ENCODE measurements at regions not wholly inside any gene's neighbourhood (a gene's known extent, or its start where the extent isn't known, plus 50 kb on each side); places are given as distances from the start of the nearest gene placed in this dataset.

GRCh38 chr1:55428231-55428630 lies 213.1 kb upstream of the USP24 start (continued):
- no peak for TF ChIP-seq IRF4 (IDR thresholded peaks at IDR 0.05; ENCODE audit: low read depth, low read length)
- no peak for TF ChIP-seq WRNIP1 (IDR thresholded peaks at IDR 0.05; ENCODE audit: borderline replicate concordance, low read depth, low read length)
- TF ChIP-seq RELA (IDR thresholded peaks at IDR 0.05; ENCODE audit: borderline replicate concordance, partially characterized antibody), result no peak

DNA sequence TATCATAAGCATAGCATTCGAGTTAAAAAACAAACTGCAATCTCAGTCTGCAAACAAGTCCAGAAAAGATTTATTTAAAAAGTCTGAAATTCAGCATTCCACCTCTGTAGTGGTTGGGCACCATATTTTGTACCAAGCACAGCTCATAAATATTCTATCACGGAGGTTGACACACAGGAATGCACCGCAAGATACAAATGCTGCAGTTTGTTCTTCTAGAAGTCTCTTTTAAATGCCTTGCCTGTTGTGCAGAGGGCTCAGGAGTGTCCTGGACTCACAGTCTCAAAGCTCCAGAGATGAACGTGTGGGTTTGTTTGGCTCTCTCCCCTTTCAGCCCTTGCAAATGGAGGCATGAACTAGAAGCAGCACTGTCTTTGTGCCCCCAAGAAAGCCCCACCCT lies 212.4 kb upstream of the USP24 start:
- no peak overlapping the region for H3K27ac ChIP-seq (ENCODE audit: control insufficient read depth, insufficient read depth)
- ATAC-seq (no peak), FAIRE-seq (no peak), DNase-seq (ENCODE audit: low read depth, low spot score) (no peak)
- H3K4me1 ChIP-seq (ENCODE audit: control insufficient read depth, insufficient read depth, low read length), result no peaks in the 10 kb centered on the region
- TF ChIP-seq, protein P1, sequence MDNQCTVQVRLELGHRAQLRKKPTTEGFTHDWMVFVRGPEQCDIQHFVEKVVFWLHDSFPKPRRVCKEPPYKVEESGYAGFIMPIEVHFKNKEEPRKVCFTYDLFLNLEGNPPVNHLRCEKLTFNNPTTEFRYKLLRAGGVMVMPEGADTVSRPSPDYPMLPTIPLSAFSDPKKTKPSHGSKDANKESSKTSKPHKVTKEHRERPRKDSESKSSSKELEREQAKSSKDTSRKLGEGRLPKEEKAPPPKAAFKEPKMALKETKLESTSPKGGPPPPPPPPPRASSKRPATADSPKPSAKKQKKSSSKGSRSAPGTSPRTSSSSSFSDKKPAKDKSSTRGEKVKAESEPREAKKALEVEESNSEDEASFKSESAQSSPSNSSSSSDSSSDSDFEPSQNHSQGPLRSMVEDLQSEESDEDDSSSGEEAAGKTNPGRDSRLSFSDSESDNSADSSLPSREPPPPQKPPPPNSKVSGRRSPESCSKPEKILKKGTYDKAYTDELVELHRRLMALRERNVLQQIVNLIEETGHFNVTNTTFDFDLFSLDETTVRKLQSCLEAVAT (IDR thresholded peaks at IDR 0.05), result no peak
- TF ChIP-seq CBFB (IDR thresholded peaks at IDR 0.05; ENCODE audit: low read depth) (no peak), MTA3 (IDR thresholded peaks at IDR 0.05; ENCODE audit: borderline replicate concordance, low read length) (no peak), CUX1 (IDR thresholded peaks at IDR 0.05; ENCODE audit: insufficient replicate concordance, low read depth, low read length) (no peak), ELK1 (IDR thresholded peaks at IDR 0.05; ENCODE audit: low read depth, low read length) (no peak)
- TF ChIP-seq, protein P2, sequence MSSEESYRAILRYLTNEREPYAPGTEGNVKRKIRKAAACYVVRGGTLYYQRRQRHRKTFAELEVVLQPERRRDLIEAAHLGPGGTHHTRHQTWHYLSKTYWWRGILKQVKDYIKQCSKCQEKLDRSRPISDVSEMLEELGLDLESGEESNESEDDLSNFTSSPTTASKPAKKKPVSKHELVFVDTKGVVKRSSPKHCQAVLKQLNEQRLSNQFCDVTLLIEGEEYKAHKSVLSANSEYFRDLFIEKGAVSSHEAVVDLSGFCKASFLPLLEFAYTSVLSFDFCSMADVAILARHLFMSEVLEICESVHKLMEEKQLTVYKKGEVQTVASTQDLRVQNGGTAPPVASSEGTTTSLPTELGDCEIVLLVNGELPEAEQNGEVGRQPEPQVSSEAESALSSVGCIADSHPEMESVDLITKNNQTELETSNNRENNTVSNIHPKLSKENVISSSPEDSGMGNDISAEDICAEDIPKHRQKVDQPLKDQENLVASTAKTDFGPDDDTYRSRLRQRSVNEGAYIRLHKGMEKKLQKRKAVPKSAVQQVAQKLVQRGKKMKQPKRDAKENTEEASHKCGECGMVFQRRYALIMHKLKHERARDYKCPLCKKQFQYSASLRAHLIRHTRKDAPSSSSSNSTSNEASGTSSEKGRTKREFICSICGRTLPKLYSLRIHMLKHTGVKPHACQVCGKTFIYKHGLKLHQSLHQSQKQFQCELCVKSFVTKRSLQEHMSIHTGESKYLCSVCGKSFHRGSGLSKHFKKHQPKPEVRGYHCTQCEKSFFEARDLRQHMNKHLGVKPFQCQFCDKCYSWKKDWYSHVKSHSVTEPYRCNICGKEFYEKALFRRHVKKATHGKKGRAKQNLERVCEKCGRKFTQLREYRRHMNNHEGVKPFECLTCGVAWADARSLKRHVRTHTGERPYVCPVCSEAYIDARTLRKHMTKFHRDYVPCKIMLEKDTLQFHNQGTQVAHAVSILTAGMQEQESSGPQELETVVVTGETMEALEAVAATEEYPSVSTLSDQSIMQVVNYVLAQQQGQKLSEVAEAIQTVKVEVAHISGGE (CRISPR knock-in tag; IDR thresholded peaks at IDR 0.05), result no peak
- intact Hi-C loops (cut with micrococcal nuclease; ENCODE audit: unreplicated experiment) (no loop called here), in situ Hi-C loops (cut with MboI) (no loop called here)
- H3K4me3 ChIP-seq, result no peak overlapping the region
- H3K9me3 ChIP-seq (replicated peaks; ENCODE audit: control insufficient read depth, insufficient read depth, low read length), result no peaks in the 10 kb centered on the region
- H4K20me1 ChIP-seq (ENCODE audit: control insufficient read depth, insufficient read depth), result no peaks in the 10 kb centered on the region
- ChIA-PET CTCF (no interaction called here), RAD21 (ENCODE audit: unreplicated experiment) (no interaction called here), SMC1A (ENCODE audit: uncharacterized antibody, unreplicated experiment) (no interaction called here), POLR2A (no interaction called here)
- no peak overlapping the region for H3K4me2 ChIP-seq (ENCODE audit: control insufficient read depth, insufficient read depth)
- peaks cover 0 to 1% of the 10 kb centered on the region in 2 experiments; a peak in 1 of 4 replicates for H3K27me3 ChIP-seq (replicated peaks in 1 of 2; ENCODE audit: control insufficient read depth in 2 of 2, insufficient read depth in 2 of 2, low read length in 1 of 2)
- H3K36me3 ChIP-seq (ENCODE audit: control insufficient read depth in 2 of 2, insufficient read depth in 2 of 2, low read length in 1 of 2), result no peaks in the 10 kb centered on the region
- no TSS peak for BruUV-seq (replicated peaks)
- 0% methylated on average over 4 of the region's 4 CpGs for WGBS (ENCODE audit: insufficient coverage, insufficient replicate concordance, low lambda C conversion rate, missing lambda C conversion rate)
- no peak overlapping the region for H2AFZ ChIP-seq (ENCODE audit: control insufficient read depth, low read depth, low read length)
- no peak overlapping the region for H3K9ac ChIP-seq (ENCODE audit: control insufficient read depth, insufficient read depth, low read length)
- H3K79me2 ChIP-seq (ENCODE audit: control insufficient read depth, insufficient read depth, low read length), result no peaks in the 10 kb centered on the region
